SK-N-MC (cell line): ENCODE measurements at regions not wholly inside any gene's neighbourhood (a gene's known extent, or its start where the extent isn't known, plus 50 kb on each side); places are given as distances from the start of the nearest gene placed in this dataset.

Source experiments
- EZH2 ChIP-seq: fragments of 200-600 bp; sonication (generic); IDR thresholded peaks from one replicate; pipeline ENCODE4 v1.6.1; 2017; ENCODE audit warnings: antibody characterized with exemption
- POLR2AphosphoS5 ChIP-seq: IDR thresholded peaks from 2 replicates; pipeline ENCODE4 v1.6.1; 2012; ENCODE audit warnings: mild to moderate bottlenecking, low read depth, low read length, borderline replicate concordance

DNA sequence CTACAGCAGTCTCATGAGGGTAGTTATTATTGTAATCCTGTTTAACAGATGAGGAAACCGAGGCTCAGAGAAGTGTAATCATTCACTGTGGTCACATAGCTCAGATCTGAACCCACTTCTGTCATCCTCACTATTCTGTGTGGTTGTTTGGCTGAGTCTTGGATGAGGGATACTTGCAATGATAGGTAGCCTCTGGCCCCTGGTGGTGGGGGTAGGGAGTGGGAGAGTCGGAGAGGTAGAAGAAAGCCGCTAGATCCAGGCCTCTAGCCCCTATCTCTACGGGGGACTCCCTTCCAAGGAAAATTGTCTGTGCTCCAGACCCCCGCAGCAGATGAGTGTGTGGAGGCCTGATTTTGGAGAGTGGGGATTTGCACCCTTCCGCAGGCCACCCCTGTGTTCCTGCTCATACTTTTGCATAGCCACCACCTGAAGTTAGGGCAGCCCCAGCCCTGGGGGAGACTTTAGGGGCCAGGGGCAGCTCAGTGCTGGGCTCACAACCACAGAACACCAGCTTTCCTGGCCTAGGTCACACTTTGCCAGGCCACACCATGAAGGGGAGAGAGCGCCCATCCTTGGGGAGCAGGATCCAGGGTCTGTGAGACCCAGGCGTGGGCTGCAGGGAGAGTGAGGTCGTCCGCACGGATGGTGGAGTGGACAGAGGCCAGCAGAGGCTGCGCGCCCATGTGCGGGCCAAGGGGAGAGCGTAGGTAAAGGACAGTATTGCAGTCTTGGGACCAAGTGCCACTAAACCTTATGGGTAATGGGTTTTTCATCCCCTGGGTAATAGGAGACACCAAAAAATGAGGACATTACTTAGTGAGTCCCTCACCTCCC, 148.2 kb downstream of the GLI2 start:
- TF ChIP-seq EZH2 (no peak), POLR2AphosphoS5 (no peak)
